KMS-11 (cell line): ENCODE measurements at regions not wholly inside any gene's neighbourhood (a gene's known extent, or its start where the extent isn't known, plus 50 kb on each side); places are given as distances from the start of the nearest gene placed in this dataset.

Experiments
- H2AFZ ChIP-seq: fragments of 200-600 bp; sonication (generic); 2 replicates; pipeline ENCODE4 v1.6.1; 2016; ENCODE audit warnings: antibody characterized with exemption, mixed run types, low read depth
- H3K27ac ChIP-seq: fragments of 200-600 bp; sonication (generic); 2 replicates; pipeline ENCODE4 v1.6.1; 2016; ENCODE audit warnings: mild to moderate bottlenecking, mixed run types
- H3K27me3 ChIP-seq: fragments of 200-600 bp; sonication (generic); 2 replicates; pipeline ENCODE4 v1.6.1; 2017; ENCODE audit warnings: mild to moderate bottlenecking, low read depth, mixed run types, moderate library complexity; ENCODE audit not compliant: insufficient read depth
- H3K36me3 ChIP-seq: fragments of 200-600 bp; sonication (generic); 2 replicates; pipeline ENCODE4 v1.6.1; 2017; ENCODE audit warnings: mild to moderate bottlenecking, mixed run types; ENCODE audit not compliant: insufficient read depth
- H3K4me1 ChIP-seq: fragments of 200-600 bp; sonication (generic); 2 replicates; pipeline ENCODE4 v1.6.1; 2016; ENCODE audit warnings: mild to moderate bottlenecking, low read depth, mixed run types; ENCODE audit not compliant: poor library complexity, severe bottlenecking
- H3K4me2 ChIP-seq: fragments of 200-600 bp; sonication (generic); 2 replicates; pipeline ENCODE4 v1.7.0; 2016; ENCODE audit warnings: mild to moderate bottlenecking, mixed run types
- H3K4me3 ChIP-seq: fragments of 200-600 bp; sonication (generic); IDR thresholded peaks from 2 replicates; pipeline ENCODE4 v1.6.1; 2017; ENCODE audit warnings: low read depth, low read length, mixed read lengths; ENCODE audit not compliant: insufficient read depth
- H3K79me2 ChIP-seq: fragments of 200-600 bp; sonication (generic); 2 replicates; pipeline ENCODE4 v1.6.1; 2016; ENCODE audit warnings: low read depth, mixed run types; ENCODE audit not compliant: insufficient read depth
- H3K9ac ChIP-seq: fragments of 200-600 bp; sonication (generic); 2 replicates; pipeline ENCODE4 v1.6.1; 2016; ENCODE audit warnings: mild to moderate bottlenecking, mixed run types
- H4K20me1 ChIP-seq: fragments of 200-600 bp; sonication (generic); 2 replicates; pipeline ENCODE4 v1.6.1; 2016; ENCODE audit warnings: mild to moderate bottlenecking, mixed run types; ENCODE audit not compliant: insufficient read depth
- CTCF ChIP-seq: fragments of 200-600 bp; sonication (generic); conservative IDR thresholded peaks from 2 replicates; pipeline ENCODE4 v1.6.1; 2017; ENCODE audit warnings: low read depth, mild to moderate bottlenecking, antibody characterized with exemption, low read length, moderate library complexity, mixed read lengths

- no peak for TF ChIP-seq CTCF
- Histone ChIP-seq H3K27ac (no peak overlapping the region), H2AFZ (no peak overlapping the region), H3K4me2 (no peak overlapping the region), H3K27me3 (no peaks in the 10 kb centered on the region), H3K9ac (no peak overlapping the region), H3K4me3 (no peak overlapping the region), H3K4me1 (no peaks in the 10 kb centered on the region), H3K36me3 (no peaks in the 10 kb centered on the region), H4K20me1 (no peaks in the 10 kb centered on the region), H3K79me2 (no peaks in the 10 kb centered on the region)
Measured at GRCh38 chr12:124419292-124420040, 124.6 kb downstream of the RFLNA start.

GRCh38 chr12:124418791-124419190 is 123.9 kb downstream of the RFLNA start:
- Histone ChIP-seq H3K27ac (no peak overlapping the region), H3K36me3 (no peaks in the 10 kb centered on the region)

GRCh38 chr12:124418156-124418555 is 123.3 kb downstream of the RFLNA start:
- no peak for TF ChIP-seq CTCF
- Histone ChIP-seq H3K27ac (no peak overlapping the region), H3K4me1 (no peaks in the 10 kb centered on the region), H3K9ac (no peak overlapping the region), H3K27me3 (no peaks in the 10 kb centered on the region), H3K79me2 (no peaks in the 10 kb centered on the region), H3K4me2 (no peak overlapping the region), H2AFZ (no peak overlapping the region), H3K4me3 (no peak overlapping the region), H4K20me1 (no peaks in the 10 kb centered on the region), H3K36me3 (no peaks in the 10 kb centered on the region)

More at GRCh38 chr12:124418791-124419190, 123.9 kb downstream of the RFLNA start:
- Histone ChIP-seq H3K4me1 (no peaks in the 10 kb centered on the region), H3K9ac (no peak overlapping the region), H3K27me3 (no peaks in the 10 kb centered on the region), H3K4me3 (no peak overlapping the region), H3K4me2 (no peak overlapping the region), H4K20me1 (no peaks in the 10 kb centered on the region), H3K79me2 (no peaks in the 10 kb centered on the region), H2AFZ (no peak overlapping the region)
- no peak for TF ChIP-seq CTCF

- Histone ChIP-seq H2AFZ (no peak overlapping the region), H3K79me2 (no peaks in the 10 kb centered on the region), H3K27ac (no peak overlapping the region), H4K20me1 (no peaks in the 10 kb centered on the region), H3K4me3 (no peak overlapping the region), H3K27me3 (no peaks in the 10 kb centered on the region), H3K4me2 (no peak overlapping the region), H3K36me3 (no peaks in the 10 kb centered on the region), H3K4me1 (no peaks in the 10 kb centered on the region), H3K9ac (no peak overlapping the region)
- TF ChIP-seq CTCF = no peak
Measured at GRCh38 chr12:124416516-124417395, 121.9 kb downstream of the RFLNA start.
